Liver (tissue), 3 donors: ENCODE measurements at regions not wholly inside any gene's neighbourhood (a gene's known extent, or its start where the extent isn't known, plus 50 kb on each side); places are given as distances from the start of the nearest gene placed in this dataset.

Experiments
- EGR1 ChIP-seq, 2 donors: IDR thresholded peaks; 2 replicates each; pipeline ENCODE4 v1.6.1; 2016 to 2018; ENCODE audit warnings: antibody characterized with exemption in 2 of 2, low read depth in 2 of 2
- GABPA ChIP-seq, 2 donors: IDR thresholded peaks in 1 of 2; conservative IDR thresholded peaks in 1 of 2; 2 replicates each; pipeline ENCODE4 v1.6.1; 2016; ENCODE audit warnings: antibody characterized with exemption in 2 of 2, mild to moderate bottlenecking in 1 of 2, moderate library complexity in 1 of 2
- HNF4G ChIP-seq: IDR thresholded peaks from 2 replicates; pipeline ENCODE4 v1.6.1; 2016; ENCODE audit warnings: antibody characterized with exemption
- JUND ChIP-seq, 2 donors: IDR thresholded peaks; 2 replicates each; pipeline ENCODE4 v1.6.1; 2016; ENCODE audit warnings: antibody characterized with exemption in 2 of 2
- RXRA ChIP-seq, 2 donors: IDR thresholded peaks; 2 replicates each; pipeline ENCODE4 v1.6.1; 2017 to 2018; ENCODE audit warnings: antibody characterized with exemption in 2 of 2, mild to moderate bottlenecking in 1 of 2
- SP1 ChIP-seq: IDR thresholded peaks from 2 replicates; pipeline ENCODE4 v1.6.1; 2018; ENCODE audit warnings: antibody characterized with exemption, mild to moderate bottlenecking
- TAF1 ChIP-seq: conservative IDR thresholded peaks from 2 replicates; pipeline ENCODE4 v1.6.1; 2016; ENCODE audit warnings: antibody characterized with exemption, mild to moderate bottlenecking
- YY1 ChIP-seq: IDR thresholded peaks from 2 replicates; pipeline ENCODE4 v1.6.1; 2016; ENCODE audit warnings: antibody characterized with exemption, mild to moderate bottlenecking
- TF ChIP-seq, protein P1 (sequence below): fragments of 150-350 bp; IDR thresholded peaks from 2 replicates; pipeline ENCODE4 v1.5.1; 2017; ENCODE audit warnings: improper control_type of control experiment, low read depth, low read length; ENCODE audit not compliant: missing input control
- TF ChIP-seq, protein P2 (sequence below): IDR thresholded peaks from 2 replicates; pipeline ENCODE4 v1.6.1; 2016; ENCODE audit warnings: antibody characterized with exemption, mild to moderate bottlenecking
- TF ChIP-seq, protein P3 (sequence below): IDR thresholded peaks from 2 replicates; pipeline ENCODE4 v1.6.1; 2016; ENCODE audit warnings: antibody characterized with exemption
- TF ChIP-seq, protein P4 (sequence below): IDR thresholded peaks from 2 replicates; pipeline ENCODE4 v1.6.1; 2016; ENCODE audit warnings: antibody characterized with exemption
- donor health status: healthy.
- donor health status: healthy.

DNA sequence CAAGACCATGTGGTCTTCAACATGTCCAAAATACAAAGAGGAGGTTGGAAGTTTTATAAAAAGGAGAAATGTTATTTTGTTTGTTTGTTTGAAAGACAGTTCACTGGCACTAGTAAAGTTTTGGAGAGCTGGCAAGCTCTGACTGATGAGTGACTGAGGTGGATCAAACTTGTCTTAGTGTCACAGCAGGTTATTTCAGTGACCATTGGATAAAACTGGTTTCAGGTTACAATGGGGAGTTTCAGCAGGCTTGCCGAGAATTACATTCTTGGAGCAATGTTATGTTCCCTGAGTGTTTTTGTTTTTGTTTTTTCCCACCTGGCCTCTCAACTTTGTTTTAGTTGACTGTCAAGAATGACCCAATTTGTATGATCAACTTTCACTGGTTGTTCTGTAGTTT is 414.5 kb upstream of the ARHGEF26 start:
- TF ChIP-seq, protein P1, sequence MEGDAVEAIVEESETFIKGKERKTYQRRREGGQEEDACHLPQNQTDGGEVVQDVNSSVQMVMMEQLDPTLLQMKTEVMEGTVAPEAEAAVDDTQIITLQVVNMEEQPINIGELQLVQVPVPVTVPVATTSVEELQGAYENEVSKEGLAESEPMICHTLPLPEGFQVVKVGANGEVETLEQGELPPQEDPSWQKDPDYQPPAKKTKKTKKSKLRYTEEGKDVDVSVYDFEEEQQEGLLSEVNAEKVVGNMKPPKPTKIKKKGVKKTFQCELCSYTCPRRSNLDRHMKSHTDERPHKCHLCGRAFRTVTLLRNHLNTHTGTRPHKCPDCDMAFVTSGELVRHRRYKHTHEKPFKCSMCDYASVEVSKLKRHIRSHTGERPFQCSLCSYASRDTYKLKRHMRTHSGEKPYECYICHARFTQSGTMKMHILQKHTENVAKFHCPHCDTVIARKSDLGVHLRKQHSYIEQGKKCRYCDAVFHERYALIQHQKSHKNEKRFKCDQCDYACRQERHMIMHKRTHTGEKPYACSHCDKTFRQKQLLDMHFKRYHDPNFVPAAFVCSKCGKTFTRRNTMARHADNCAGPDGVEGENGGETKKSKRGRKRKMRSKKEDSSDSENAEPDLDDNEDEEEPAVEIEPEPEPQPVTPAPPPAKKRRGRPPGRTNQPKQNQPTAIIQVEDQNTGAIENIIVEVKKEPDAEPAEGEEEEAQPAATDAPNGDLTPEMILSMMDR = no peak
- TF ChIP-seq EGR1 (IDR thresholded peaks at IDR 0.05; ENCODE audit: low read depth in 2 of 2) = no peak
- TF ChIP-seq, protein P2, sequence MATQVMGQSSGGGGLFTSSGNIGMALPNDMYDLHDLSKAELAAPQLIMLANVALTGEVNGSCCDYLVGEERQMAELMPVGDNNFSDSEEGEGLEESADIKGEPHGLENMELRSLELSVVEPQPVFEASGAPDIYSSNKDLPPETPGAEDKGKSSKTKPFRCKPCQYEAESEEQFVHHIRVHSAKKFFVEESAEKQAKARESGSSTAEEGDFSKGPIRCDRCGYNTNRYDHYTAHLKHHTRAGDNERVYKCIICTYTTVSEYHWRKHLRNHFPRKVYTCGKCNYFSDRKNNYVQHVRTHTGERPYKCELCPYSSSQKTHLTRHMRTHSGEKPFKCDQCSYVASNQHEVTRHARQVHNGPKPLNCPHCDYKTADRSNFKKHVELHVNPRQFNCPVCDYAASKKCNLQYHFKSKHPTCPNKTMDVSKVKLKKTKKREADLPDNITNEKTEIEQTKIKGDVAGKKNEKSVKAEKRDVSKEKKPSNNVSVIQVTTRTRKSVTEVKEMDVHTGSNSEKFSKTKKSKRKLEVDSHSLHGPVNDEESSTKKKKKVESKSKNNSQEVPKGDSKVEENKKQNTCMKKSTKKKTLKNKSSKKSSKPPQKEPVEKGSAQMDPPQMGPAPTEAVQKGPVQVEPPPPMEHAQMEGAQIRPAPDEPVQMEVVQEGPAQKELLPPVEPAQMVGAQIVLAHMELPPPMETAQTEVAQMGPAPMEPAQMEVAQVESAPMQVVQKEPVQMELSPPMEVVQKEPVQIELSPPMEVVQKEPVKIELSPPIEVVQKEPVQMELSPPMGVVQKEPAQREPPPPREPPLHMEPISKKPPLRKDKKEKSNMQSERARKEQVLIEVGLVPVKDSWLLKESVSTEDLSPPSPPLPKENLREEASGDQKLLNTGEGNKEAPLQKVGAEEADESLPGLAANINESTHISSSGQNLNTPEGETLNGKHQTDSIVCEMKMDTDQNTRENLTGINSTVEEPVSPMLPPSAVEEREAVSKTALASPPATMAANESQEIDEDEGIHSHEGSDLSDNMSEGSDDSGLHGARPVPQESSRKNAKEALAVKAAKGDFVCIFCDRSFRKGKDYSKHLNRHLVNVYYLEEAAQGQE = no peak
- TF ChIP-seq TAF1 = no peak
- TF ChIP-seq, protein P3, sequence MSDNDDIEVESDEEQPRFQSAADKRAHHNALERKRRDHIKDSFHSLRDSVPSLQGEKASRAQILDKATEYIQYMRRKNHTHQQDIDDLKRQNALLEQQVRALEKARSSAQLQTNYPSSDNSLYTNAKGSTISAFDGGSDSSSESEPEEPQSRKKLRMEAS = no peak
- no peak for TF ChIP-seq HNF4G
- TF ChIP-seq GABPA (IDR thresholded peaks at IDR 0.05 in 1 of 2, conservative IDR thresholded peaks at IDR 0.05 in 1 of 2) = no peak
- no peak for TF ChIP-seq YY1
- TF ChIP-seq RXRA (IDR thresholded peaks at IDR 0.05) = no peak
- no peak for TF ChIP-seq SP1
- TF ChIP-seq, protein P4, sequence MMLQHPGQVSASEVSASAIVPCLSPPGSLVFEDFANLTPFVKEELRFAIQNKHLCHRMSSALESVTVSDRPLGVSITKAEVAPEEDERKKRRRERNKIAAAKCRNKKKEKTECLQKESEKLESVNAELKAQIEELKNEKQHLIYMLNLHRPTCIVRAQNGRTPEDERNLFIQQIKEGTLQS = no peak
- TF ChIP-seq JUND (IDR thresholded peaks at IDR 0.05) = no peak
